K562 (cell line): ENCODE measurements at regions not wholly inside any gene's neighbourhood (a gene's known extent, or its start where the extent isn't known, plus 50 kb on each side); places are given as distances from the start of the nearest gene placed in this dataset.

ENCODE experiments used
- ATAC-seq: fragments of 200-7000 bp; cut with Tn5 transposase; 3 replicates; pipeline ENCODE4 v1.9.1; 2020; ENCODE audit warnings: moderate library complexity
- BruUV-seq: library from RNA; stranded (reverse); fragments of 400-500 nt; replicated peaks from 2 replicates; lab custom pipeline; 2021; lab: Mats Ljungman, UMichigan
- CTCF ChIA-PET: fragments of 300-600 bp; formaldehyde crosslinking; extraction: SDS; loops from one replicate; lab custom pipeline; 2021; ENCODE audit warnings: low intra/inter-chr PET ratio; lab: Yijun Ruan, JAX
- POLR2A ChIA-PET: fragments of 300-600, 350-650 bp; sonication (Branson Sonifier 250); formaldehyde crosslinking; extraction: SDS; loops from one replicate; lab custom pipeline; 2021; ENCODE audit warnings: antibody characterized with exemption, inconsistent platforms; lab: Yijun Ruan, JAX
- DNase-seq, 4 experiments: peaks; one replicate each; pipeline versions ENCODE4 v3.0.0 to v3.0.0-alpha.2; 2011 to 2018; ENCODE audit warnings: low spot score in 3 of 4, mixed read lengths in 3 of 4; ENCODE audit errors: extremely low read depth in 1 of 4
- FAIRE-seq: peaks from 2 replicates; lab custom pipeline; 2011; peaks lifted over from hg19 to GRCh38; lab: Jason Lieb, UNC
- H2AFZ ChIP-seq: 2 replicates; pipeline ENCODE4 v1.6.0; 2011; ENCODE audit warnings: low read depth, low read length, control low read depth, inconsistent platforms
- H3K27ac ChIP-seq: fragments of 200-600 bp; 3 replicates; pipeline ENCODE4 v1.8.0; 2011; ENCODE audit warnings: low read depth, mild to moderate bottlenecking, control low read depth, inconsistent platforms, low read length, moderate library complexity, mixed read lengths; ENCODE audit errors: extremely low read depth
- H3K27me3 ChIP-seq, 2 experiments: fragments of 300-600 bp in 1 of 2; 2 replicates in 1 of 2; 3 replicates in 1 of 2; pipeline versions ENCODE4 v1.6.0 to v1.8.0; 2011; ENCODE audit warnings: inconsistent platforms in 2 of 2, low read length in 2 of 2, mild to moderate bottlenecking in 1 of 2, mixed read lengths in 1 of 2, moderate library complexity in 1 of 2; ENCODE audit not compliant: control insufficient read depth in 2 of 2, insufficient read depth in 2 of 2
- H3K36me3 ChIP-seq: fragments of 300-600 bp; 3 replicates; pipeline ENCODE4 v1.8.0; 2011; ENCODE audit warnings: mild to moderate bottlenecking, low read length, inconsistent platforms; ENCODE audit not compliant: control insufficient read depth, insufficient read depth
- H3K4me1 ChIP-seq, 2 experiments: fragments of 200-600 bp in 1 of 2; replicated peaks in 1 of 2; 2 replicates in 1 of 2; 3 replicates in 1 of 2; pipeline versions ENCODE4 v1.5.1 to v1.8.0; 2011; ENCODE audit warnings: inconsistent platforms in 2 of 2, low read length in 2 of 2, mild to moderate bottlenecking in 1 of 2, mixed read lengths in 1 of 2, moderate library complexity in 1 of 2; ENCODE audit not compliant: control insufficient read depth in 2 of 2, insufficient read depth in 2 of 2
- H3K4me2 ChIP-seq: 2 replicates; pipeline ENCODE4 v1.6.1; 2011; ENCODE audit warnings: low read length, control low read depth, inconsistent platforms, mixed read lengths; ENCODE audit not compliant: insufficient read depth
- H3K4me3 ChIP-seq: fragments of 200-600 bp; sonication (generic), shearing (Covaris generic); 2 replicates; pipeline ENCODE4 v1.5.1; 2016; ENCODE audit warnings: control low read depth, inconsistent platforms
- H3K79me2 ChIP-seq: fragments of 200-600 bp; 3 replicates; pipeline ENCODE4 v1.8.0; 2011; ENCODE audit warnings: low read length, inconsistent platforms; ENCODE audit not compliant: control insufficient read depth, insufficient read depth
- H3K9ac ChIP-seq, 2 experiments: 2 replicates each; pipeline versions ENCODE4 v1.6.0 to v1.6.1; 2011; ENCODE audit warnings: low read depth in 2 of 2, low read length in 2 of 2, control low read depth in 1 of 2, inconsistent platforms in 1 of 2, mild to moderate bottlenecking in 1 of 2, mixed read lengths in 1 of 2; ENCODE audit not compliant: insufficient read depth in 1 of 2
- H3K9me1 ChIP-seq: one replicate; pipeline ENCODE4 v1.6.0; 2011; ENCODE audit warnings: inconsistent platforms, mild to moderate bottlenecking, low read length, moderate library complexity; ENCODE audit not compliant: control insufficient read depth, insufficient read depth
- H3K9me3 ChIP-seq: replicated peaks from 2 replicates; pipeline ENCODE4 v1.5.1; 2011; ENCODE audit warnings: low read depth, low read length, inconsistent platforms; ENCODE audit not compliant: control insufficient read depth, insufficient read depth
- H4K20me1 ChIP-seq: replicated peaks from 2 replicates; pipeline ENCODE4 v1.6.1; 2011; ENCODE audit warnings: low read length, inconsistent platforms, mixed read lengths; ENCODE audit not compliant: control insufficient read depth, insufficient read depth
- CHD4 ChIP-seq: fragments of 200-600 bp; sonication (generic); IDR thresholded peaks from 3 replicates; pipeline ENCODE4 v1.6.1; 2012; ENCODE audit warnings: low read depth, mild to moderate bottlenecking, mixed read lengths, low read length, inconsistent platforms; ENCODE audit not compliant: insufficient read depth, insufficient replicate concordance, poor library complexity, severe bottlenecking
- DIDO1 ChIP-seq: fragments of 450-650 bp; IDR thresholded peaks from 2 replicates; pipeline ENCODE4 v1.6.1; 2016; ENCODE audit warnings: low read depth, missing biosample characterization, missing genetic modification characterization
- HDAC1 ChIP-seq, 2 experiments: fragments of 450-650 bp; IDR thresholded peaks; 2 replicates each; pipeline ENCODE4 v1.6.1; 2016 to 2017; ENCODE audit warnings: inconsistent platforms in 1 of 2, mild to moderate bottlenecking in 1 of 2, moderate library complexity in 1 of 2
- JUN ChIP-seq, 2 experiments: sonication (generic) in 1 of 2; formaldehyde crosslinking in 1 of 2; IDR thresholded peaks; 2 replicates each; pipeline versions ENCODE4 v1.6.1 to v1.8.0; 2012 to 2022; ENCODE audit warnings: borderline replicate concordance in 2 of 2, mild to moderate bottlenecking in 2 of 2, improper control_type of control experiment in 1 of 2, low read depth in 1 of 2, low read length in 1 of 2, missing genetic modification reagents in 1 of 2
- L3MBTL2 ChIP-seq: fragments of 450-650 bp; IDR thresholded peaks from 2 replicates; pipeline ENCODE4 v1.6.1; 2016; ENCODE audit warnings: mild to moderate bottlenecking, moderate library complexity
- MTF1 ChIP-seq: fragments of 250-450 bp; sonication (Bioruptor Pico); IDR thresholded peaks from 2 replicates; pipeline ENCODE4 v1.9.0; 2021; ENCODE audit warnings: moderate library complexity, mild to moderate bottlenecking, inconsistent platforms, borderline replicate concordance
- MYC ChIP-seq, 2 experiments: fragments of 250-450 bp in 1 of 2; sonication (Bioruptor Pico) in 1 of 2; IDR thresholded peaks; 2 replicates each; pipeline versions ENCODE4 v1.5.1 to v1.6.1; 2012 to 2021; ENCODE audit warnings: low read depth in 2 of 2, borderline replicate concordance in 1 of 2, improper control_type of control experiment in 1 of 2, low read length in 1 of 2, mild to moderate bottlenecking in 1 of 2, moderate library complexity in 1 of 2
- PPARD ChIP-seq: fragments of 250-450 bp; sonication (Bioruptor Pico); IDR thresholded peaks from 2 replicates; pipeline ENCODE4 v1.8.0; 2022; ENCODE audit warnings: inconsistent platforms, mild to moderate bottlenecking, moderate library complexity
- TEAD4 ChIP-seq, 2 experiments: sonication (generic) in 1 of 2; formaldehyde crosslinking in 1 of 2; IDR thresholded peaks; 2 replicates each; pipeline versions ENCODE4 v1.6.1 to v1.8.0; 2012 to 2022; ENCODE audit warnings: borderline replicate concordance in 1 of 2, inconsistent platforms in 1 of 2, low read length in 1 of 2, mild to moderate bottlenecking in 1 of 2, missing genetic modification reagents in 1 of 2
- TRIM24 ChIP-seq, 2 experiments: fragments of 450-650 bp; IDR thresholded peaks; 2 replicates each; pipeline ENCODE4 v1.6.1; 2016
- WGBS: fragments of 100-300 bp; shearing (Covaris generic); methylation state at CpG from one replicate; pipeline ENCODE4 v1.1.6; 2016; ENCODE audit warnings: low coverage, mixed read lengths; ENCODE audit not compliant: insufficient coverage; ENCODE audit errors: missing lambda C conversion rate; 5-methylcytosine and 5-hydroxymethylcytosine counted together
- in situ Hi-C: fragments of 300-500 bp; cut with MboI; formaldehyde crosslinking; loops from 4 replicates; pipeline ENCODE4 v1.15.0; 2018; ENCODE audit warnings: inconsistent platforms, mixed read lengths
- intact Hi-C: fragments of 100-400 bp; cut with micrococcal nuclease; formaldehyde crosslinking; loops from 2 replicates; pipeline ENCODE4 v1.14.2; 2022
- TF ChIP-seq, protein P1 (sequence below): fragments of 450-650 bp; formaldehyde crosslinking; IDR thresholded peaks from 2 replicates; pipeline ENCODE4 v1.4.0; 2020; ENCODE audit warnings: mild to moderate bottlenecking, moderate library complexity
- TF ChIP-seq, protein P2 (sequence below): sonication (generic); IDR thresholded peaks from 2 replicates; pipeline ENCODE4 v1.6.1; 2016

DNA sequence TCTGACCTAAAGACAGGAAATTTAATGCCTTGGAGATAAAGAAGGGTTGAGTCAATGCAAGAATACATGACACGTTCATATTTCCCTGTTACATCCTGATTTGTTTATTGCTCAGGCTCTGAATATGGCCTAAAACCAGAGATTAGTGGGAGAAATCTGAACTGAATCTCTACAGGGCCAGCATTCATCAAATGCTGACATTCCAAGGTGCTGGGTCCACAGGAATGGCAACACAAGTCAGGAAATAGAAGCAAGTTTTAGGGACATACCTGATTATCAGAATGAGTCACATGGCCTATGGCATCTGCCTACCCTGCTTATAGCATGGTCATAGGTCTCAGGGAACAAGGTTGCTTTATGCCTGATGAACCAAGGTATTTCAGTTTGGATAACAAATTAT lies 117.4 kb upstream of the CES5A start:
- POLR2A ChIA-PET = no interaction called here
- no peak for TF ChIP-seq DIDO1 (tag)
- no peak for TF ChIP-seq TRIM24 (IDR thresholded peaks at IDR 0.05)
- TF ChIP-seq PPARD = no peak
- no peak for TF ChIP-seq MTF1 (CRISPR knock-in tag)
- TF ChIP-seq HDAC1 (IDR thresholded peaks at IDR 0.05) = no peak
- TF ChIP-seq, all 486 proteins: peak for 0
- H3K4me2 ChIP-seq = no peak overlapping the region
- in situ Hi-C loops = no loop called here
- CTCF ChIA-PET = no interaction called here
- no peaks in the 10 kb centered on the region for H3K9me3 ChIP-seq
- no peak overlapping the region for H3K9ac ChIP-seq
- ATAC-seq (no peak), FAIRE-seq (no peak), DNase-seq (no peak)
- H3K36me3 ChIP-seq = no peaks in the 10 kb centered on the region
- no peak overlapping the region for H2AFZ ChIP-seq
- H4K20me1 ChIP-seq = no peaks in the 10 kb centered on the region
- no TSS peak for BruUV-seq
- peaks cover 0 to 11% of the 10 kb centered on the region in 2 experiments; a peak in 3 of 5 replicates for H3K4me1 ChIP-seq
- no peaks in the 10 kb centered on the region for H3K9me1 ChIP-seq
- intact Hi-C loops = no loop called here
- H3K27me3 ChIP-seq = no peaks in the 10 kb centered on the region
- 4% methylated on average over 1 of the region's 1 CpG for WGBS
- H3K27ac ChIP-seq = no peak overlapping the region
- no peaks in the 10 kb centered on the region for H3K79me2 ChIP-seq
- H3K4me3 ChIP-seq = no peak overlapping the region

DNA sequence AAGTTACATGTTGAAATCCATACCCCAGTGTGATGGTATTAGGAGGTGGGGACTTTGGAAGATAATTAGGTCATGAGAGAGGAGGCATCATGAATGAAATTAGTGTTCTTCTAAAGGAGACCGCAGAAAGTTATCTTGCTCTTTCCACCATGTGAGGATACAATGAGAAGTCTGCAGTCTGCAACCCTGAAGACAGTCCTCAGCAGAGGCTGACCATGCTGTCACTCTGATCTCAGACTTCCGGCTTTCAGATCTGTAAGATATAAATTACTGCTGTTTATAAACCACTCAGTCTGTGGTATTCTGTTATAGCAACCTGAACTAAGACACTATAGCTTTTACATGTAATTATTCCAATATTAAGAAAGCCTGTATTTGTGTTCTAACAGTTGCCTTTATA lies 116.7 kb upstream of the CES5A start:
- Histone ChIP-seq H3K9me3 (no peaks in the 10 kb centered on the region), H3K4me1 (peaks cover 0 to 9% of the 10 kb centered on the region in 2 experiments; a peak in 3 of 5 replicates), H3K4me2 (no peak overlapping the region), H3K27ac (no peak overlapping the region), H4K20me1 (no peaks in the 10 kb centered on the region), H2AFZ (no peak overlapping the region), H3K79me2 (no peaks in the 10 kb centered on the region), H3K9me1 (no peaks in the 10 kb centered on the region), H3K27me3 (no peaks in the 10 kb centered on the region), H3K36me3 (no peaks in the 10 kb centered on the region), H3K9ac (no peak overlapping the region), H3K4me3 (no peak overlapping the region)
- FAIRE-seq (no peak), ATAC-seq (no peak), DNase-seq (no peak)
- intact Hi-C loops (no loop called here), in situ Hi-C loops (no loop called here)
- ChIA-PET CTCF (no interaction called here), POLR2A (no interaction called here)
- 4% methylated on average over 2 of the region's 2 CpGs for WGBS
- no TSS peak for BruUV-seq
- TF ChIP-seq TEAD4 (IDR thresholded peaks at IDR 0.05; ENCODE audit: low read length) (peak; percentile 47; the same call in 1 of the 2 replicates), TEAD4 (CRISPR knock-in tag; IDR thresholded peaks at IDR 0.05; ENCODE audit: borderline replicate concordance) (no peak), CHD4 (no peak), JUN (IDR thresholded peaks at IDR 0.05; ENCODE audit: borderline replicate concordance, low read depth, low read length) (no peak), JUN (CRISPR knock-in tag; IDR thresholded peaks at IDR 0.05; ENCODE audit: borderline replicate concordance) (no peak), MYC (IDR thresholded peaks at IDR 0.05; ENCODE audit: low read depth, low read length) (peak; percentile 57), MYC (CRISPR knock-in tag; IDR thresholded peaks at IDR 0.05; ENCODE audit: borderline replicate concordance, low read depth) (no peak), L3MBTL2 (peak; percentile 27; the same call in 1 of the 2 replicates)
- TF ChIP-seq, protein P1, sequence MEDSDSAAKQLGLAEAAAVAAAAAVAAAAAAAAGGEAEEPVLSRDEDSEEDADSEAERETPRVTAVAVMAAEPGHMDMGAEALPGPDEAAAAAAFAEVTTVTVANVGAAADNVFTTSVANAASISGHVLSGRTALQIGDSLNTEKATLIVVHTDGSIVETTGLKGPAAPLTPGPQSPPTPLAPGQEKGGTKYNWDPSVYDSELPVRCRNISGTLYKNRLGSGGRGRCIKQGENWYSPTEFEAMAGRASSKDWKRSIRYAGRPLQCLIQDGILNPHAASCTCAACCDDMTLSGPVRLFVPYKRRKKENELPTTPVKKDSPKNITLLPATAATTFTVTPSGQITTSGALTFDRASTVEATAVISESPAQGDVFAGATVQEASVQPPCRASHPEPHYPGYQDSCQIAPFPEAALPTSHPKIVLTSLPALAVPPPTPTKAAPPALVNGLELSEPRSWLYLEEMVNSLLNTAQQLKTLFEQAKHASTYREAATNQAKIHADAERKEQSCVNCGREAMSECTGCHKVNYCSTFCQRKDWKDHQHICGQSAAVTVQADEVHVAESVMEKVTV (CRISPR knock-in tag) = no peak
- TF ChIP-seq, protein P2, sequence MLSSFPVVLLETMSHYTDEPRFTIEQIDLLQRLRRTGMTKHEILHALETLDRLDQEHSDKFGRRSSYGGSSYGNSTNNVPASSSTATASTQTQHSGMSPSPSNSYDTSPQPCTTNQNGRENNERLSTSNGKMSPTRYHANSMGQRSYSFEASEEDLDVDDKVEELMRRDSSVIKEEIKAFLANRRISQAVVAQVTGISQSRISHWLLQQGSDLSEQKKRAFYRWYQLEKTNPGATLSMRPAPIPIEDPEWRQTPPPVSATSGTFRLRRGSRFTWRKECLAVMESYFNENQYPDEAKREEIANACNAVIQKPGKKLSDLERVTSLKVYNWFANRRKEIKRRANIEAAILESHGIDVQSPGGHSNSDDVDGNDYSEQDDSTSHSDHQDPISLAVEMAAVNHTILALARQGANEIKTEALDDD = no peak
